ENCODE measurements at regions not wholly inside any gene's neighbourhood (a gene's known extent, or its start where the extent isn't known, plus 50 kb on each side); places are given as distances from the start of the nearest gene placed in this dataset.

GRCh38 chr10:44184633-44185314 is 200.1 kb downstream of the CXCL12 start:
- intact Hi-C loops (cut with DNase I, micrococcal nuclease): no loop called here
- Histone ChIP-seq H3K4me3 (ENCODE audit: low read length) (no peak overlapping the region), H3K4me1 (ENCODE audit: insufficient read depth, low read length) (no peaks in the 10 kb centered on the region), H3K27ac (ENCODE audit: low read depth in 1 of 2, low read length in 2 of 2) (no peak overlapping the region), H3K27me3 (ENCODE audit: control insufficient read depth in 1 of 2, insufficient read depth in 2 of 2, low read length in 2 of 2) (no peaks in the 10 kb centered on the region), H3K36me3 (ENCODE audit: insufficient read depth, low read length) (no peaks in the 10 kb centered on the region), H3K9me3 (ENCODE audit: control insufficient read depth in 1 of 2, insufficient read depth in 1 of 2, low read length in 2 of 2) (no peaks in the 10 kb centered on the region)
- Mint-ChIP-seq H3K4me3 (no peak overlapping the region), H3K9me3 (peaks cover 2% of the 10 kb centered on the region), H3K27me3 (peaks cover 14% of the 10 kb centered on the region), H3K27ac (no peak overlapping the region), H3K4me1 (ENCODE audit: low read depth) (no peaks in the 10 kb centered on the region), H3K36me3 (ENCODE audit: low read depth) (no peaks in the 10 kb centered on the region)
- DNase-seq (no peak), ATAC-seq (ENCODE audit: poor library complexity) (no peak)
- ChIA-PET POLR2A (no interaction called here), CTCF (no interaction called here)
- no peak for TF ChIP-seq CTCF (IDR thresholded peaks at IDR 0.05)

- TF ChIP-seq CTCF (IDR thresholded peaks at IDR 0.05): no peak
- Histone ChIP-seq H3K27ac (ENCODE audit: low read depth in 1 of 2, low read length in 2 of 2) (no peak overlapping the region), H3K4me1 (ENCODE audit: insufficient read depth, low read length) (no peaks in the 10 kb centered on the region), H3K27me3 (ENCODE audit: control insufficient read depth in 1 of 2, insufficient read depth in 2 of 2, low read length in 2 of 2) (no peaks in the 10 kb centered on the region), H3K9me3 (ENCODE audit: control insufficient read depth in 1 of 2, insufficient read depth in 1 of 2, low read length in 2 of 2) (no peaks in the 10 kb centered on the region), H3K36me3 (ENCODE audit: insufficient read depth, low read length) (no peaks in the 10 kb centered on the region), H3K4me3 (ENCODE audit: low read length) (no peak overlapping the region)
- intact Hi-C loops (cut with DNase I, micrococcal nuclease): no loop called here
- no peak for DNase-seq
- no peak overlapping the region for H3K4me3 Mint-ChIP-seq
- ChIA-PET CTCF (no interaction called here), POLR2A (no interaction called here)
- H3K4me1 Mint-ChIP-seq (ENCODE audit: low read depth): no peaks in the 10 kb centered on the region
- H3K36me3 Mint-ChIP-seq (ENCODE audit: low read depth): no peaks in the 10 kb centered on the region
- peaks cover 2% of the 10 kb centered on the region for H3K9me3 Mint-ChIP-seq
- H3K27me3 Mint-ChIP-seq: peaks cover 14% of the 10 kb centered on the region
- no peak overlapping the region for H3K27ac Mint-ChIP-seq
- ATAC-seq (ENCODE audit: poor library complexity): no peak
These were observed 200.9 kb downstream of the CXCL12 start for GRCh38 chr10:44183667-44184632.

GRCh38 chr10:44182909-44183308 is 202.0 kb downstream of the CXCL12 start:
- no peaks in the 10 kb centered on the region for H3K36me3 Mint-ChIP-seq (ENCODE audit: low read depth)

More at GRCh38 chr10:44182909-44183308, 202.0 kb downstream of the CXCL12 start:
- ChIA-PET POLR2A (no interaction called here), CTCF (no interaction called here)
- peaks cover 14% of the 10 kb centered on the region for H3K27me3 Mint-ChIP-seq
- no peaks in the 10 kb centered on the region for H3K4me1 Mint-ChIP-seq (ENCODE audit: low read depth)
- peaks cover 2% of the 10 kb centered on the region for H3K9me3 Mint-ChIP-seq
- no peak overlapping the region for H3K27ac ChIP-seq (ENCODE audit: low read depth in 1 of 2, low read length in 2 of 2)
- ATAC-seq (ENCODE audit: poor library complexity) (no peak), DNase-seq (no peak)
- no peak overlapping the region for H3K27ac Mint-ChIP-seq
- no peak overlapping the region for H3K4me3 ChIP-seq (ENCODE audit: low read length)
- no peaks in the 10 kb centered on the region for H3K27me3 ChIP-seq (ENCODE audit: control insufficient read depth in 1 of 2, insufficient read depth in 2 of 2, low read length in 2 of 2)
- no peaks in the 10 kb centered on the region for H3K9me3 ChIP-seq (ENCODE audit: control insufficient read depth in 1 of 2, insufficient read depth in 1 of 2, low read length in 2 of 2)
- intact Hi-C loops (cut with DNase I, micrococcal nuclease): no loop called here
- TF ChIP-seq CTCF (IDR thresholded peaks at IDR 0.05): no peak
- no peaks in the 10 kb centered on the region for H3K4me1 ChIP-seq (ENCODE audit: insufficient read depth, low read length)
- H3K4me3 Mint-ChIP-seq: no peak overlapping the region
- no peaks in the 10 kb centered on the region for H3K36me3 ChIP-seq (ENCODE audit: insufficient read depth, low read length)

Data from CD4-positive, alpha-beta T cell (primary cell).